ENCODE measurements at regions not wholly inside any gene's neighbourhood (a gene's known extent, or its start where the extent isn't known, plus 50 kb on each side); places are given as distances from the start of the nearest gene placed in this dataset.
"Not testable (repeated sequence)": the region's sequence is repeated elsewhere in the genome, so short reads cannot be mapped to it uniquely, and the experiment has no call there.

GRCh38 chr19:20472854-20473253 lies 92.7 kb downstream of the ZNF737 start:
- no peak overlapping the region for H3K27ac ChIP-seq (ENCODE audit: low read depth, low read length)
- no peaks in the 10 kb centered on the region for H3K79me1 ChIP-seq (ENCODE audit: low read length)
- peaks cover 0 to 4% of the 10 kb centered on the region in 2 experiments for H3K4me1 ChIP-seq (ENCODE audit: control insufficient read depth in 1 of 2, insufficient read depth in 2 of 2, low read length in 2 of 2)
- H3K4ac ChIP-seq (ENCODE audit: low read depth, low read length) = no peak overlapping the region
- no peak overlapping the region for H2BK12ac ChIP-seq (ENCODE audit: low read length)
- no CpG with 5 or more reads among the region's 13 CpGs for WGBS (ENCODE audit: extremely low coverage, insufficient coverage, insufficient read length)
- H4K8ac ChIP-seq (ENCODE audit: low read depth, low read length) = no peak overlapping the region
- no peak overlapping the region for H2BK5ac ChIP-seq (ENCODE audit: low read depth, low read length, poor library complexity)
- no peak overlapping the region for H2BK120ac ChIP-seq (ENCODE audit: insufficient read depth, low read length, poor library complexity)
- no peak overlapping the region for H3K4me3 ChIP-seq (ENCODE audit: low read depth, low read length)
- H3K9ac ChIP-seq (ENCODE audit: low read length) = no peak overlapping the region
- no peak overlapping the region for H4K91ac ChIP-seq (ENCODE audit: low read depth, low read length)
- H3K14ac ChIP-seq (ENCODE audit: low read length) = no peak overlapping the region
- no peak overlapping the region for H3K23ac ChIP-seq (ENCODE audit: low read length)
- no peak overlapping the region for H4K12ac ChIP-seq (ENCODE audit: low read depth, low read length)
- H2AK5ac ChIP-seq (ENCODE audit: low read length) = no peak overlapping the region
- no peak overlapping the region for H3K18ac ChIP-seq (ENCODE audit: low read length)
- H3K27me3 ChIP-seq (ENCODE audit: insufficient read depth, low read length) = no peaks in the 10 kb centered on the region
- no peak overlapping the region for H3K4me2 ChIP-seq (ENCODE audit: low read length)
- peaks cover 6% of the 10 kb centered on the region for H3K9me3 ChIP-seq (ENCODE audit: insufficient read depth, low read depth, low read length)
- H2AFZ ChIP-seq (ENCODE audit: insufficient read depth, low read length, poor library complexity) = no peak overlapping the region
- H3K36me3 ChIP-seq (ENCODE audit: control insufficient read depth in 1 of 2, insufficient read depth in 2 of 2, low read length in 2 of 2) = no peaks in the 10 kb centered on the region
- no peak for DNase-seq
- no peaks in the 10 kb centered on the region for H3K79me2 ChIP-seq (ENCODE audit: control insufficient read depth, insufficient read depth, low read length, poor library complexity)

DNA sequence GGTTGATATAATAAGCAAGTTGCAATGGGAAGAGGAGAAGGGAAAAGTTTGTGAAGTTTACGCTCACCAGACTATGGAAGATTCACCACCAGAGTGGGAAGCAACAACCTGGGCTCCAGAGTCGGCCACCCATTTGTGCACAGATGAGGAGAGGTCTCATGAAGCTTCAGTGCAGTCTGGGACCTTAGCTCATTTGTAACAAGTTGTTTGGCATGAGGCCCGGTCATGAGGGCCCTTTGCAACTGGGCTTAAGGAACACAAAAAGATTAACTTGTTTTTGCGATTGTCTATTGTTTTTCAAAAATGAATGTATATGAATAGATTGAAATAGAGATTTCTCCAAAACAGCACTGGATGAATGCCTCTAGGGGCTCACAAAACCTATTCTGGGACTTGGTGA lies 94.2 kb downstream of the ZNF737 start:
- H4K12ac ChIP-seq (ENCODE audit: low read depth, low read length) = no peak overlapping the region
- no CpG with 5 or more reads among the region's 4 CpGs for WGBS (ENCODE audit: extremely low coverage, insufficient coverage, insufficient read length)

DNA sequence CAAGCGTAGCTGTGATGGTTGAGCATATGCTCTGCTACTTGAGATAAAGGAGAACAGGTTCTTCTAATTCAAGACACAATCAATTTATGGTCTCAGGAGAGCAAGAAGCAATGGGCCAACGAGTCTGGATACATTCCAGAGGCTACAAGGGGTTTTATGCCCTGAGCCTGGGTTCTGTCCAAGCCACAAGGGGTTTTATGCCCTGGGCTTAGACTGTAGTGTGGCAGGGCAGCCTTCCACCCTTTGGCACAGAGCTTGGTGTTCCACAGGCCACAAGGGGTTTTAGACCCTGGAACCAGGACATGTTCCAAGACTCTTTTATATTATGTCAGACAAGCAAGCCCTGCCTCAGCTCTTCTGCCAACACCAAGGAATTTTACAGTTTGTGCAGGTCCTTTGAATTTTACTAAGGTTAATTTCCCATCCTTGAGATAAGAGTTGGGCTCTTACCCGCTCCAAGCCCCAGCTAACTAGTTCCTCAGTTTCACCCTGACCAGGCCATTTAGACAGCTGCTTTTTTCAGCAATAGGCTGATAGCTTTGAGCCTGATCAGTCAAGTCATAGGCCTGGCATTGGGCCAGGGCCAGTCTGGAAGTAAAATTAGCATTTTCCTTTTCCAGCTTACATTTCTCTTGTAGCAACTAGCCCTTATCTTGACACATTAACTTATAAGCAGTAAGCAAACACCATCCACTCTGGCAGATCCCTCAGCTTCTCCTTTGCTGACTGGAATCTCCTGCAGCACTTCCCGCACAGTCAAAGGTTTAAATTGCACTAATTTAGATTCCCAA lies 95.0 kb downstream of the ZNF737 start:
- Histone ChIP-seq H3K36me3 (ENCODE audit: control insufficient read depth in 1 of 2, insufficient read depth in 2 of 2, low read length in 2 of 2) (no peaks in the 10 kb centered on the region), H4K12ac (ENCODE audit: low read depth, low read length) (no peak overlapping the region), H3K4me2 (ENCODE audit: low read length) (no peak overlapping the region), H3K4me3 (ENCODE audit: low read depth, low read length) (no peak overlapping the region), H3K27ac (ENCODE audit: low read depth, low read length) (no peak overlapping the region), H2BK120ac (ENCODE audit: insufficient read depth, low read length, poor library complexity) (no peak overlapping the region), H2AK5ac (ENCODE audit: low read length) (no peak overlapping the region), H3K23ac (ENCODE audit: low read length) (no peak overlapping the region), H3K9me3 (ENCODE audit: insufficient read depth, low read depth, low read length) (peaks cover 6% of the 10 kb centered on the region), H3K79me2 (ENCODE audit: control insufficient read depth, insufficient read depth, low read length, poor library complexity) (no peaks in the 10 kb centered on the region), H3K18ac (ENCODE audit: low read length) (no peak overlapping the region), H3K4ac (ENCODE audit: low read depth, low read length) (no peak overlapping the region), H4K91ac (ENCODE audit: low read depth, low read length) (no peak overlapping the region), H2AFZ (ENCODE audit: insufficient read depth, low read length, poor library complexity) (no peak overlapping the region), H3K14ac (ENCODE audit: low read length) (no peak overlapping the region), H3K4me1 (ENCODE audit: control insufficient read depth in 1 of 2, insufficient read depth in 2 of 2, low read length in 2 of 2) (peaks cover 0 to 4% of the 10 kb centered on the region in 2 experiments), H2BK5ac (ENCODE audit: low read depth, low read length, poor library complexity) (no peak overlapping the region), H2BK12ac (ENCODE audit: low read length) (no peak overlapping the region), H3K9ac (ENCODE audit: low read length) (no peak overlapping the region), H3K27me3 (ENCODE audit: insufficient read depth, low read length) (no peaks in the 10 kb centered on the region), H3K79me1 (ENCODE audit: low read length) (no peaks in the 10 kb centered on the region), H4K8ac (ENCODE audit: low read depth, low read length) (no peak overlapping the region)
- DNase-seq = no peak
- no CpG with 5 or more reads among the region's 4 CpGs for WGBS (ENCODE audit: extremely low coverage, insufficient coverage, insufficient read length)

More for the DNA sequence above, 94.2 kb downstream of the ZNF737 start:
- no peak overlapping the region for H4K91ac ChIP-seq (ENCODE audit: low read depth, low read length)
- no peak overlapping the region for H2AFZ ChIP-seq (ENCODE audit: insufficient read depth, low read length, poor library complexity)
- no peak overlapping the region for H3K18ac ChIP-seq (ENCODE audit: low read length)
- no peak overlapping the region for H3K14ac ChIP-seq (ENCODE audit: low read length)
- no peaks in the 10 kb centered on the region for H3K79me2 ChIP-seq (ENCODE audit: control insufficient read depth, insufficient read depth, low read length, poor library complexity)
- peaks cover 0 to 4% of the 10 kb centered on the region in 2 experiments for H3K4me1 ChIP-seq (ENCODE audit: control insufficient read depth in 1 of 2, insufficient read depth in 2 of 2, low read length in 2 of 2)
- H3K4me2 ChIP-seq (ENCODE audit: low read length) = no peak overlapping the region
- no peak overlapping the region for H3K27ac ChIP-seq (ENCODE audit: low read depth, low read length)
- no peak overlapping the region for H3K4ac ChIP-seq (ENCODE audit: low read depth, low read length)
- H3K27me3 ChIP-seq (ENCODE audit: insufficient read depth, low read length) = no peaks in the 10 kb centered on the region
- H2BK120ac ChIP-seq (ENCODE audit: insufficient read depth, low read length, poor library complexity) = no peak overlapping the region
- no peak overlapping the region for H2BK12ac ChIP-seq (ENCODE audit: low read length)
- H3K4me3 ChIP-seq (ENCODE audit: low read depth, low read length) = no peak overlapping the region
- no peak overlapping the region for H2AK5ac ChIP-seq (ENCODE audit: low read length)
- H3K23ac ChIP-seq (ENCODE audit: low read length) = no peak overlapping the region
- peaks cover 6% of the 10 kb centered on the region for H3K9me3 ChIP-seq (ENCODE audit: insufficient read depth, low read depth, low read length)
- H2BK5ac ChIP-seq (ENCODE audit: low read depth, low read length, poor library complexity) = no peak overlapping the region
- no peak for DNase-seq
- no peaks in the 10 kb centered on the region for H3K79me1 ChIP-seq (ENCODE audit: low read length)
- H3K36me3 ChIP-seq (ENCODE audit: control insufficient read depth in 1 of 2, insufficient read depth in 2 of 2, low read length in 2 of 2) = no peaks in the 10 kb centered on the region
- H3K9ac ChIP-seq (ENCODE audit: low read length) = no peak overlapping the region
- no peak overlapping the region for H4K8ac ChIP-seq (ENCODE audit: low read depth, low read length)

DNA sequence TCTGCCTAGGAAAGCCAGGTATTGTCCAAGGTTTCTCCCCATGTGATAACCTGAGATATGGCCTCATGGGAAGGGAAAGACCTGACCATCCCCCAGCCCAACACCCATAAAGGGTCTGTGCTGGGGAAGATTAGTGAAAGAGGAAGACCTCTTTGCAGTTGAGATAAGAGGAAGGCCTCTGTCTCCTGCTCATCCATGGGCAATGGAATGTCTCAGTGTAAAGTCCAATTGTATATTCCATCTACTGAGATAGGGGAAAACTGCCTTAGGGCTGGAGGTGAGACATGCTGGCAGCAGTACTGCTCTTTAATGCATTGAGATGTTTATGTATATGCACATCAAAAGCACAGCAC lies 99.0 kb downstream of the ZNF737 start:
- H3K14ac ChIP-seq (ENCODE audit: low read length); H3K4me1 ChIP-seq (ENCODE audit: control insufficient read depth in 1 of 2, insufficient read depth in 2 of 2, low read length in 2 of 2); H3K79me2 ChIP-seq (ENCODE audit: control insufficient read depth, insufficient read depth, low read length, poor library complexity); H4K91ac ChIP-seq (ENCODE audit: low read depth, low read length); H3K27ac ChIP-seq (ENCODE audit: low read depth, low read length); H3K9ac ChIP-seq (ENCODE audit: low read length); H3K4me3 ChIP-seq (ENCODE audit: low read depth, low read length); H3K4ac ChIP-seq (ENCODE audit: low read depth, low read length); H3K9me3 ChIP-seq (ENCODE audit: insufficient read depth, low read depth, low read length); H2BK5ac ChIP-seq (ENCODE audit: low read depth, low read length, poor library complexity); H2BK12ac ChIP-seq (ENCODE audit: low read length); H3K4me2 ChIP-seq (ENCODE audit: low read length); H3K27me3 ChIP-seq (ENCODE audit: insufficient read depth, low read length); H3K18ac ChIP-seq (ENCODE audit: low read length); H3K79me1 ChIP-seq (ENCODE audit: low read length); H4K12ac ChIP-seq (ENCODE audit: low read depth, low read length); H4K8ac ChIP-seq (ENCODE audit: low read depth, low read length); H2AFZ ChIP-seq (ENCODE audit: insufficient read depth, low read length, poor library complexity); H3K23ac ChIP-seq (ENCODE audit: low read length); H3K36me3 ChIP-seq (ENCODE audit: control insufficient read depth in 1 of 2, insufficient read depth in 2 of 2, low read length in 2 of 2); H2BK120ac ChIP-seq (ENCODE audit: insufficient read depth, low read length, poor library complexity); H2AK5ac ChIP-seq (ENCODE audit: low read length): not testable (repeated sequence)
- DNase-seq = peak in 1 of 2 donors; percentile 1
